ENCODE measurements at regions not wholly inside any gene's neighbourhood (a gene's known extent, or its start where the extent isn't known, plus 50 kb on each side); places are given as distances from the start of the nearest gene placed in this dataset.

DNA sequence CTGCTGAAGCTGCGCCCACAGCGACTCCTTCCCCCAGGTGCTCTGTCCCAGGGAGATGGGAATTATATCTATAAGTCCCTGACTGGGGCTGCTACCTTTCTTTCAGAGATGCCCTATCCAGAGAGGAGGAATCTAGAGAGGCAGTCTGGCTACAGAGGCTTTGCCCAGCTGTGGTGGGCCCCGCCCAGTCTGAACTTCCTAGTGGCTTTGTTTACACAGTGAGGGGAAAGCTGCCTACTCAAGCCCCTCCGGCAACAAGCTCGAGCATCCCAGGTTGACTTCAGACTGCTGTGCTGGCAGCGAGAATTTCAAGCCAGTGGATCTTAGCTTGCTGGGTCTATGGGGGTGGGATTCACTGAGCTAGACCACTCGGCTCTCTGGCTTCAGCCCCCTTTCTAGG, 152.5 kb upstream of the MAP3K7 start:
- ChIA-PET CTCF (interaction anchor here (0.8 kb wide), 1 partner anchor 108 kb away, joined by 4 read pairs; no protein-coding TSS in a partner anchor), POLR2A (no interaction called here), RAD21 (ENCODE audit: unreplicated experiment) (no interaction called here), SMC1A (ENCODE audit: uncharacterized antibody, unreplicated experiment) (interaction anchor here (0.8 to 1.4 kb wide), 2 partner anchors 9 to 11 kb away, joined by 3 read pairs; no protein-coding TSS in a partner anchor)
- TF ChIP-seq HDGF (IDR thresholded peaks at IDR 0.05) (no peak), SRF (IDR thresholded peaks at IDR 0.05; ENCODE audit: low read depth in 2 of 2, low read length in 2 of 2) (no peak), LARP7 (IDR thresholded peaks at IDR 0.05) (no peak), NR2F1 (conservative IDR thresholded peaks at IDR 0.05) (no peak), SP1 (IDR thresholded peaks at IDR 0.05; ENCODE audit: low read depth, low read length) (no peak)
- TF ChIP-seq, protein P1, sequence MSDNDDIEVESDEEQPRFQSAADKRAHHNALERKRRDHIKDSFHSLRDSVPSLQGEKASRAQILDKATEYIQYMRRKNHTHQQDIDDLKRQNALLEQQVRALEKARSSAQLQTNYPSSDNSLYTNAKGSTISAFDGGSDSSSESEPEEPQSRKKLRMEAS (IDR thresholded peaks at IDR 0.05; ENCODE audit: low read depth, low read length), result no peak
- intact Hi-C loops (cut with micrococcal nuclease; ENCODE audit: unreplicated experiment), result no loop called here
- ATAC-seq (no peak), FAIRE-seq (no peak), DNase-seq (ENCODE audit: low read depth, low spot score) (no peak)
- WGBS (ENCODE audit: insufficient coverage, insufficient replicate concordance, low lambda C conversion rate, missing lambda C conversion rate), result 33% methylated on average over 7 of the region's 7 CpGs
- in situ Hi-C loops (cut with MboI), result no loop called here
- Histone ChIP-seq H3K4me3 (no peak overlapping the region), H3K4me2 (ENCODE audit: control insufficient read depth, insufficient read depth) (no peak overlapping the region), H3K4me1 (ENCODE audit: control insufficient read depth, insufficient read depth, low read length) (no peaks in the 10 kb centered on the region), H3K9ac (ENCODE audit: control insufficient read depth, insufficient read depth, low read length) (no peak overlapping the region), H3K36me3 (ENCODE audit: control insufficient read depth in 2 of 2, insufficient read depth in 2 of 2, low read length in 1 of 2) (no peaks in the 10 kb centered on the region), H4K20me1 (ENCODE audit: control insufficient read depth, insufficient read depth) (no peaks in the 10 kb centered on the region), H3K27ac (ENCODE audit: control insufficient read depth, insufficient read depth) (no peak overlapping the region), H3K9me3 (replicated peaks; ENCODE audit: control insufficient read depth, insufficient read depth, low read length) (no peaks in the 10 kb centered on the region), H2AFZ (ENCODE audit: control insufficient read depth, low read depth, low read length) (no peak overlapping the region), H3K27me3 (replicated peaks in 1 of 2; ENCODE audit: control insufficient read depth in 2 of 2, insufficient read depth in 2 of 2, low read length in 1 of 2) (no peaks in the 10 kb centered on the region), H3K79me2 (ENCODE audit: control insufficient read depth, insufficient read depth, low read length) (no peaks in the 10 kb centered on the region)
- BruUV-seq (replicated peaks), result no TSS peak

DNA sequence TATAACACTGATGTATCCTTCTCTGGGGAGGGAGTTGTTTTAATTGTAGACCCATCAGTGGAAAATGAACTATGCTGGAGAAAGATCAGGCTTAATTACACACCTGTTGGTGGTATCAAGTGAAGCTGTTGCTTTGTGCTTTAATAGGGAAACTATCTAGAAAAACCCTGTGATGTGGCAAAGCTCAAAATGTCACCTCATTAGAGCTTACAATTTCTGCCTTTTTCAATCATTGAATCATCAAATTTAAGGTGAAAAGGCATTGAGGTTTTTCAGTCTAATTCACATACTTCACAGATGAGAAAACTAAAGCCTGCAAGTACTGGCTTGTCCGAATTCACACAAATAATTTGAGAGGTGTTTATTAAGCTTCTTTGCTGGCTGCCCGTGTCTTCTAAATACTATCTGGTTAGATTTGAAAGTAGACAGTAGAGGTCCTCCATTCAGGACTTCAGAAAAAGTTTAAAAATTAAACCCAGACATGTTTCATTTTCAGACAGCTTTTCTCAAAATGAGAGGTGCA, 143.3 kb upstream of the MAP3K7 start:
- CTCF ChIA-PET, result no interaction called here
- DNase-seq (ENCODE audit: low read depth, low spot score) (peak; percentile 13), FAIRE-seq (no peak), ATAC-seq (peak; percentile 95)
- no peak overlapping the region for H3K4me2 ChIP-seq (ENCODE audit: control insufficient read depth, insufficient read depth)
- no peak overlapping the region for H2AFZ ChIP-seq (ENCODE audit: control insufficient read depth, low read depth, low read length)
- H3K4me3 ChIP-seq, result no peak overlapping the region
- no peak overlapping the region for H3K9ac ChIP-seq (ENCODE audit: control insufficient read depth, insufficient read depth, low read length)
- H3K27ac ChIP-seq (ENCODE audit: control insufficient read depth, insufficient read depth), result no peak overlapping the region
- H3K9me3 ChIP-seq (replicated peaks; ENCODE audit: control insufficient read depth, insufficient read depth, low read length), result no peaks in the 10 kb centered on the region
- RAD21 ChIA-PET (ENCODE audit: unreplicated experiment), result interaction anchor here (1.2 kb wide), 1 partner anchor 210 kb away, joined by 3 read pairs; no protein-coding TSS in a partner anchor
- SMC1A ChIA-PET (ENCODE audit: uncharacterized antibody, unreplicated experiment), result interaction anchor here (0.6 to 1.7 kb wide), 5 partner anchors 8 to 210 kb away, joined by 3 to 4 read pairs (median 3); no protein-coding TSS in a partner anchor
- H3K79me2 ChIP-seq (ENCODE audit: control insufficient read depth, insufficient read depth, low read length), result no peaks in the 10 kb centered on the region
- intact Hi-C loops (cut with micrococcal nuclease; ENCODE audit: unreplicated experiment), result no loop called here
- no TSS peak for BruUV-seq (replicated peaks)
- H4K20me1 ChIP-seq (ENCODE audit: control insufficient read depth, insufficient read depth), result no peaks in the 10 kb centered on the region
- no peaks in the 10 kb centered on the region for H3K36me3 ChIP-seq (ENCODE audit: control insufficient read depth in 2 of 2, insufficient read depth in 2 of 2, low read length in 1 of 2)
- POLR2A ChIA-PET, result no interaction called here
- H3K4me1 ChIP-seq (ENCODE audit: control insufficient read depth, insufficient read depth, low read length), result no peaks in the 10 kb centered on the region
- WGBS (ENCODE audit: insufficient coverage, insufficient replicate concordance, low lambda C conversion rate, missing lambda C conversion rate), result 0% methylated on average over 2 of the region's 2 CpGs
- in situ Hi-C loops (cut with MboI), result no loop called here
- no peaks in the 10 kb centered on the region for H3K27me3 ChIP-seq (replicated peaks in 1 of 2; ENCODE audit: control insufficient read depth in 2 of 2, insufficient read depth in 2 of 2, low read length in 1 of 2)
- TF ChIP-seq ZNF24 (IDR thresholded peaks at IDR 0.05) (peak; percentile 85), HDAC2 (IDR thresholded peaks at IDR 0.05) (no peak), ATF7 (IDR thresholded peaks at IDR 0.05; ENCODE audit: low read depth) (0 out of 2 replicates have a peak, but pooled peaks have one; percentile 21), DPF2 (IDR thresholded peaks at IDR 0.05) (peak; percentile 60), BCL11A (IDR thresholded peaks at IDR 0.05; ENCODE audit: low read depth, low read length) (peak; percentile 42; the same call in 1 of the 2 replicates), MTA2 (IDR thresholded peaks at IDR 0.05; ENCODE audit: low read depth) (peak; percentile 98), IKZF2 (IDR thresholded peaks at IDR 0.05) (peak; percentile 32 to 47; a peak in 2 of 4 replicates)
- TF ChIP-seq, protein P2, sequence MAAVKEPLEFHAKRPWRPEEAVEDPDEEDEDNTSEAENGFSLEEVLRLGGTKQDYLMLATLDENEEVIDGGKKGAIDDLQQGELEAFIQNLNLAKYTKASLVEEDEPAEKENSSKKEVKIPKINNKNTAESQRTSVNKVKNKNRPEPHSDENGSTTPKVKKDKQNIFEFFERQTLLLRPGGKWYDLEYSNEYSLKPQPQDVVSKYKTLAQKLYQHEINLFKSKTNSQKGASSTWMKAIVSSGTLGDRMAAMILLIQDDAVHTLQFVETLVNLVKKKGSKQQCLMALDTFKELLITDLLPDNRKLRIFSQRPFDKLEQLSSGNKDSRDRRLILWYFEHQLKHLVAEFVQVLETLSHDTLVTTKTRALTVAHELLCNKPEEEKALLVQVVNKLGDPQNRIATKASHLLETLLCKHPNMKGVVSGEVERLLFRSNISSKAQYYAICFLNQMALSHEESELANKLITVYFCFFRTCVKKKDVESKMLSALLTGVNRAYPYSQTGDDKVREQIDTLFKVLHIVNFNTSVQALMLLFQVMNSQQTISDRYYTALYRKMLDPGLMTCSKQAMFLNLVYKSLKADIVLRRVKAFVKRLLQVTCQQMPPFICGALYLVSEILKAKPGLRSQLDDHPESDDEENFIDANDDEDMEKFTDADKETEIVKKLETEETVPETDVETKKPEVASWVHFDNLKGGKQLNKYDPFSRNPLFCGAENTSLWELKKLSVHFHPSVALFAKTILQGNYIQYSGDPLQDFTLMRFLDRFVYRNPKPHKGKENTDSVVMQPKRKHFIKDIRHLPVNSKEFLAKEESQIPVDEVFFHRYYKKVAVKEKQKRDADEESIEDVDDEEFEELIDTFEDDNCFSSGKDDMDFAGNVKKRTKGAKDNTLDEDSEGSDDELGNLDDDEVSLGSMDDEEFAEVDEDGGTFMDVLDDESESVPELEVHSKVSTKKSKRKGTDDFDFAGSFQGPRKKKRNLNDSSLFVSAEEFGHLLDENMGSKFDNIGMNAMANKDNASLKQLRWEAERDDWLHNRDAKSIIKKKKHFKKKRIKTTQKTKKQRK (IDR thresholded peaks at IDR 0.05; ENCODE audit: low read depth, low read length), result no peak
- TF ChIP-seq, protein P3, sequence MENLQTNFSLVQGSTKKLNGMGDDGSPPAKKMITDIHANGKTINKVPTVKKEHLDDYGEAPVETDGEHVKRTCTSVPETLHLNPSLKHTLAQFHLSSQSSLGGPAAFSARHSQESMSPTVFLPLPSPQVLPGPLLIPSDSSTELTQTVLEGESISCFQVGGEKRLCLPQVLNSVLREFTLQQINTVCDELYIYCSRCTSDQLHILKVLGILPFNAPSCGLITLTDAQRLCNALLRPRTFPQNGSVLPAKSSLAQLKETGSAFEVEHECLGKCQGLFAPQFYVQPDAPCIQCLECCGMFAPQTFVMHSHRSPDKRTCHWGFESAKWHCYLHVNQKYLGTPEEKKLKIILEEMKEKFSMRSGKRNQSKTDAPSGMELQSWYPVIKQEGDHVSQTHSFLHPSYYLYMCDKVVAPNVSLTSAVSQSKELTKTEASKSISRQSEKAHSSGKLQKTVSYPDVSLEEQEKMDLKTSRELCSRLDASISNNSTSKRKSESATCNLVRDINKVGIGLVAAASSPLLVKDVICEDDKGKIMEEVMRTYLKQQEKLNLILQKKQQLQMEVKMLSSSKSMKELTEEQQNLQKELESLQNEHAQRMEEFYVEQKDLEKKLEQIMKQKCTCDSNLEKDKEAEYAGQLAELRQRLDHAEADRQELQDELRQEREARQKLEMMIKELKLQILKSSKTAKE (IDR thresholded peaks at IDR 0.05; ENCODE audit: low read depth, poor library complexity, severe bottlenecking), result peak; percentile 90

Data from GM12878 (cell line).